Ovary (tissue), 7 donors: ENCODE measurements at regions not wholly inside any gene's neighbourhood (a gene's known extent, or its start where the extent isn't known, plus 50 kb on each side); places are given as distances from the start of the nearest gene placed in this dataset.

Experiments used
- DNase-seq, 5 donors: peaks; one replicate each; pipeline ENCODE4 v3.0.0-alpha.2; 2019 to 2020
- H3K27ac ChIP-seq, 2 donors: fragments of 200-600 bp; one replicate each; pipeline versions ENCODE4 v1.5.1 to v1.8.0; 2019 to 2022
- H3K27me3 ChIP-seq: fragments of 200-600 bp; one replicate; pipeline ENCODE4 v1.8.0; 2022
- H3K36me3 ChIP-seq: fragments of 200-600 bp; sonication (generic); one replicate; pipeline ENCODE4 v1.5.1; 2019
- H3K4me1 ChIP-seq: one replicate; pipeline ENCODE4 v1.8.1; 2013; ENCODE audit warnings: mild to moderate bottlenecking, moderate library complexity; ENCODE audit not compliant: insufficient read depth
- H3K4me3 ChIP-seq: fragments of 200-600 bp; sonication (generic); one replicate; pipeline ENCODE4 v1.5.1; 2017
- H3K9me3 ChIP-seq, 2 donors: fragments of 200-600 bp in 1 of 2; sonication (generic) in 1 of 2; one replicate each; pipeline versions ENCODE4 v1.5.1 to v1.8.1; 2013 to 2019; ENCODE audit warnings: mild to moderate bottlenecking in 1 of 2, moderate library complexity in 1 of 2
- CTCF ChIP-seq, 3 donors: fragments of 450-650 bp in 2 of 3; fragments of 200-600 bp in 1 of 3; IDR thresholded peaks; one replicate each; pipeline versions ENCODE4 v1.5.1 to v1.8.0; 2016 to 2022; ENCODE audit warnings: antibody characterized with exemption in 3 of 3, mild to moderate bottlenecking in 1 of 3
- EP300 ChIP-seq: sonication (generic); formaldehyde crosslinking; IDR thresholded peaks from one replicate; pipeline ENCODE4 v1.6.1; 2017; ENCODE audit warnings: antibody characterized with exemption
- POLR2A ChIP-seq: fragments of 450-650 bp; IDR thresholded peaks from one replicate; pipeline ENCODE4 v1.6.1; 2017; ENCODE audit warnings: antibody characterized with exemption, mild to moderate bottlenecking, moderate library complexity
- WGBS, 3 donors: extraction: QIAGEN DNeasy Blood & Tissue Kit in 1 of 3; methylation state at CpG; one replicate each; pipeline versions ENCODE4 v1.1.5 to v1.1.7; 2013 to 2017; 5-methylcytosine and 5-hydroxymethylcytosine counted together
- intact Hi-C, 4 donors: fragments of 100-400 bp; cut with DNase I; formaldehyde crosslinking; loops; one replicate each; pipeline versions ENCODE4 v1.11.0 to v1.15.1; 2022 to 2023
- donor health status: DM: no; HTN: no; CAD: no; lungs with moderate emphysema.
- donor health status: DM: no; HTN: no; CAD: no.
- donor health status: Bipolar disorder and iron deficiency.
- donor health status: DM: no; HTN: no; CAD: no.
- donor health status: DM: yes; HTN: yes; CAD: no.

- Histone ChIP-seq H3K27ac (no peak overlapping the region), H3K36me3 (no peaks in the 10 kb centered on the region), H3K4me1 (no peaks in the 10 kb centered on the region), H3K27me3 (no peaks in the 10 kb centered on the region), H3K4me3 (no peak overlapping the region), H3K9me3 (no peaks in the 10 kb centered on the region)
- intact Hi-C loops = no loop called here
- 82 to 87% (median 87%) methylated on average over 3 of the region's 3 CpGs for WGBS, 3 donors
- no peak for DNase-seq
- TF ChIP-seq CTCF (IDR thresholded peaks at IDR 0.05) = no peak
- no peak for TF ChIP-seq POLR2A
- no peak for TF ChIP-seq EP300
These were observed 412.6 kb downstream of the RASEF start for GRCh38 chr9:82650368-82650767.

- Histone ChIP-seq H3K4me3 (no peak overlapping the region), H3K4me1 (no peaks in the 10 kb centered on the region), H3K36me3 (no peaks in the 10 kb centered on the region), H3K27ac (no peak overlapping the region), H3K27me3 (no peaks in the 10 kb centered on the region), H3K9me3 (no peaks in the 10 kb centered on the region)
- WGBS, 3 donors = 83 to 98% (median 91%) methylated on average over 2 of the region's 2 CpGs
- intact Hi-C loops = no loop called here
- TF ChIP-seq POLR2A (no peak), EP300 (no peak), CTCF (IDR thresholded peaks at IDR 0.05) (no peak)
- DNase-seq = no peak
These were observed 411.5 kb downstream of the RASEF start for GRCh38 chr9:82651474-82651873.

GRCh38 chr9:82665324-82665723, 397.6 kb downstream of the RASEF start:
- no peak overlapping the region for H3K4me3 ChIP-seq
- no peak for DNase-seq
- intact Hi-C loops = no loop called here
- H3K36me3 ChIP-seq = no peaks in the 10 kb centered on the region
- WGBS, 3 donors = 77 to 89% (median 84%) methylated on average over 3 of the region's 3 CpGs
- no peaks in the 10 kb centered on the region for H3K4me1 ChIP-seq
- H3K9me3 ChIP-seq = no peaks in the 10 kb centered on the region
- no peaks in the 10 kb centered on the region for H3K27me3 ChIP-seq
- no peak overlapping the region for H3K27ac ChIP-seq
- TF ChIP-seq CTCF (IDR thresholded peaks at IDR 0.05) (no peak), EP300 (no peak), POLR2A (no peak)

- intact Hi-C loops = no loop called here
- Histone ChIP-seq H3K9me3 (no peaks in the 10 kb centered on the region), H3K27ac (no peak overlapping the region), H3K27me3 (no peaks in the 10 kb centered on the region), H3K4me3 (no peak overlapping the region), H3K36me3 (no peaks in the 10 kb centered on the region), H3K4me1 (no peaks in the 10 kb centered on the region)
- no peak for DNase-seq
- TF ChIP-seq POLR2A = no peak
- WGBS, 3 donors = 71 to 82% (median 76%) methylated on average over 5 of the region's 5 CpGs
These were observed 394.2 kb downstream of the RASEF start for GRCh38 chr9:82668689-82669199.

- Histone ChIP-seq H3K4me3 (no peak overlapping the region), H3K9me3 (no peaks in the 10 kb centered on the region), H3K27me3 (no peaks in the 10 kb centered on the region), H3K27ac (no peak overlapping the region), H3K36me3 (no peaks in the 10 kb centered on the region), H3K4me1 (no peaks in the 10 kb centered on the region)
- TF ChIP-seq EP300 (no peak), POLR2A (no peak), CTCF (IDR thresholded peaks at IDR 0.05) (no peak)
- intact Hi-C loops = no loop called here
- DNase-seq = no peak
- WGBS, 3 donors = 86 to 88% (median 88%) methylated on average over 3 of the region's 3 CpGs
These were observed 392.9 kb downstream of the RASEF start for GRCh38 chr9:82670000-82670399.
